Endothelial cell of umbilical vein (primary cell): ENCODE measurements at regions not wholly inside any gene's neighbourhood (a gene's known extent, or its start where the extent isn't known, plus 50 kb on each side); places are given as distances from the start of the nearest gene placed in this dataset.

Experiments
- BruUV-seq: library from RNA; stranded (reverse); fragments of 400-500 nt; replicated peaks from 2 replicates; lab custom pipeline; 2021; lab: Mats Ljungman, UMichigan
- CTCF ChIA-PET: fragments of 300-600, 350-600 bp; sonication (Branson Sonifier 250); formaldehyde crosslinking; loops from one replicate; lab custom pipeline; 2021; ENCODE audit warnings: antibody characterized with exemption, inconsistent platforms; lab: Charles Lee
- POLR2A ChIA-PET: fragments of 300-600, 350-600 bp; sonication (Branson Sonifier 250); formaldehyde crosslinking; loops from one replicate; lab custom pipeline; 2021; ENCODE audit warnings: antibody characterized with exemption, inconsistent platforms; lab: Charles Lee
- DNase-seq: peaks from one replicate; pipeline ENCODE4 v3.0.0-alpha.2; 2011; ENCODE audit warnings: low read depth, low spot score
- FAIRE-seq: peaks from 2 replicates; lab custom pipeline; 2011; peaks lifted over from hg19 to GRCh38; lab: Jason Lieb, UNC
- H2AFZ ChIP-seq: 2 replicates; pipeline ENCODE4 v1.6.0; 2012; ENCODE audit warnings: low read depth, low read length, control low read depth, inconsistent platforms
- H3K27ac ChIP-seq: 2 replicates; pipeline ENCODE4 v1.5.1; 2011; ENCODE audit warnings: low read depth, mild to moderate bottlenecking, control low read depth, low read length, moderate library complexity; ENCODE audit not compliant: insufficient read depth
- H3K27me3 ChIP-seq, 2 experiments: 2 replicates each; pipeline versions ENCODE4 v1.6.0 to v1.6.1; 2011; ENCODE audit warnings: low read length in 2 of 2, mixed read lengths in 1 of 2; ENCODE audit not compliant: control insufficient read depth in 2 of 2, insufficient read depth in 2 of 2
- H3K36me3 ChIP-seq, 2 experiments: 2 replicates in 1 of 2; 3 replicates in 1 of 2; pipeline ENCODE4 v1.5.1; 2011; ENCODE audit warnings: low read length in 2 of 2, mild to moderate bottlenecking in 1 of 2, moderate library complexity in 1 of 2; ENCODE audit not compliant: control insufficient read depth in 2 of 2, insufficient read depth in 2 of 2; ENCODE audit errors: extremely low read depth in 1 of 2
- H3K4me1 ChIP-seq: 3 replicates; pipeline ENCODE4 v1.5.1; 2011; ENCODE audit warnings: mild to moderate bottlenecking, low read length; ENCODE audit not compliant: control insufficient read depth, insufficient read depth; ENCODE audit errors: extremely low read depth
- H3K4me2 ChIP-seq: 2 replicates; pipeline ENCODE4 v1.6.1; 2011; ENCODE audit warnings: low read length, control low read depth, mixed read lengths; ENCODE audit not compliant: insufficient read depth
- H3K4me3 ChIP-seq, 3 experiments: fragments of 200-600 bp in 1 of 3; sonication (generic), shearing (Covaris generic) in 1 of 3; replicated peaks in 1 of 3; 2 replicates each; pipeline ENCODE4 v1.5.1; 2011 to 2016; ENCODE audit warnings: control low read depth in 3 of 3, low read length in 3 of 3, mild to moderate bottlenecking in 2 of 3, inconsistent platforms in 1 of 3, low read depth in 1 of 3, moderate library complexity in 1 of 3; ENCODE audit not compliant: insufficient read depth in 1 of 3
- H3K79me2 ChIP-seq: 2 replicates; pipeline ENCODE4 v1.6.0; 2012; ENCODE audit warnings: low read length, inconsistent platforms; ENCODE audit not compliant: control insufficient read depth, insufficient read depth
- H3K9ac ChIP-seq: replicated peaks from 2 replicates; pipeline ENCODE3; 2011; ENCODE audit warnings: low read length, control low read depth; ENCODE audit not compliant: insufficient read depth; ENCODE audit errors: extremely low read depth
- H3K9me1 ChIP-seq: replicated peaks from 3 replicates; pipeline ENCODE4 v1.6.0; 2011; ENCODE audit warnings: mild to moderate bottlenecking, low read length; ENCODE audit not compliant: control insufficient read depth, insufficient read depth; ENCODE audit errors: extremely low read depth
- H3K9me3 ChIP-seq: replicated peaks from 2 replicates; pipeline ENCODE4 v1.5.1; 2012; ENCODE audit warnings: low read length, inconsistent platforms; ENCODE audit not compliant: control insufficient read depth, insufficient read depth
- H4K20me1 ChIP-seq: replicated peaks from 2 replicates; pipeline ENCODE3; 2011; ENCODE audit warnings: mild to moderate bottlenecking, low read length; ENCODE audit not compliant: control insufficient read depth, insufficient read depth; ENCODE audit errors: extremely low read depth
- EZH2 ChIP-seq: IDR thresholded peaks from 2 replicates; pipeline ENCODE4 v1.6.1; 2012; ENCODE audit warnings: borderline replicate concordance, low read depth, mild to moderate bottlenecking, moderate library complexity, low read length, inconsistent platforms; ENCODE audit not compliant: severe bottlenecking
- FOS ChIP-seq: IDR thresholded peaks from 2 replicates; pipeline ENCODE4 v1.6.1; 2011; ENCODE audit warnings: mild to moderate bottlenecking, low read length, moderate library complexity, borderline replicate concordance; ENCODE audit not compliant: insufficient read depth
- GATA2 ChIP-seq: IDR thresholded peaks from 2 replicates; pipeline ENCODE4 v1.7.0; 2011; ENCODE audit warnings: low read depth, mild to moderate bottlenecking, moderate library complexity, mixed read lengths, low read length; ENCODE audit not compliant: insufficient read length, insufficient read depth
- JUN ChIP-seq: IDR thresholded peaks from 2 replicates; pipeline ENCODE4 v1.6.1; 2011; ENCODE audit warnings: borderline replicate concordance, low read depth; ENCODE audit not compliant: insufficient read length, insufficient read depth
- MYC ChIP-seq: IDR thresholded peaks from one replicate; pipeline ENCODE4 v1.6.1; 2011; ENCODE audit warnings: mild to moderate bottlenecking, low read depth, low read length
- POLR2A ChIP-seq: IDR thresholded peaks from 2 replicates; pipeline ENCODE4 v1.6.1; 2012; ENCODE audit warnings: low read depth, mild to moderate bottlenecking, control low read depth, low read length
- POLR2AphosphoS5 ChIP-seq: IDR thresholded peaks from 2 replicates; pipeline ENCODE4 v1.6.1; 2012; ENCODE audit warnings: low read depth, mild to moderate bottlenecking, control low read depth, low read length, moderate library complexity; ENCODE audit not compliant: insufficient read depth
- dilution Hi-C: fragments of 300-500 bp; cut with MboI; formaldehyde crosslinking; loops from one replicate; pipeline ENCODE4 v1.15.0; 2019; ENCODE audit warnings: low sequenced_read_pairs; ENCODE audit not compliant: extremely low pct_ligation_motif_present
- intact Hi-C: fragments of 100-400 bp; cut with micrococcal nuclease; formaldehyde crosslinking; loops from one replicate; pipeline ENCODE4 v1.10.0; 2022
- TF ChIP-seq, protein P1 (sequence below), 2 donors: IDR thresholded peaks; 1 replicate in 1 of 2; 2 replicates in 1 of 2; pipeline ENCODE4 v1.5.1; 2011; ENCODE audit warnings: low read length in 2 of 2, mild to moderate bottlenecking in 2 of 2, moderate library complexity in 2 of 2, control low read depth in 1 of 2, inconsistent platforms in 1 of 2, low read depth in 1 of 2; ENCODE audit not compliant: insufficient read depth in 1 of 2; ENCODE audit errors: extremely low read depth in 1 of 2
- TF ChIP-seq, protein P2 (sequence below): IDR thresholded peaks from 2 replicates; pipeline ENCODE4 v1.6.1; 2011; ENCODE audit not compliant: insufficient read depth, insufficient read length

DNA sequence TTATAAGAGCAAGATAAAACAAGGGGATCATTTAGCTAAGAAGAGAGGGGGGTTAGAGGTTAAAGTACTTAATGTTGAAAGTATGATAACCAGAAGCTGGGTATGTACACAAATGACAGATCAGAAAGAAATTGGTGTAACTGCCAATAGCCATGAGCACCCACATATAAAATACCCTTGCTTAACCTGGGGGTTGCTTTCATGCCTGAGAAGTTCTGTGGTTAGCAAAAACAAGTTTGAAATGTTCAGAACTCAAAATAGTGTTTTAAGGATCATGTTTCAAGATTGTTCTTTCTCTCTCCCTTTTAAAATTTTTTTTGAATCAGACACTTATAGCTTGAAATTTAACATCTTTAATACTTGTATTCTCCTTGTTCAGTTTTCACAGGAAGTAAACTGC is 321.4 kb upstream of the GBE1 start:
- Histone ChIP-seq H3K4me3 (no peak overlapping the region), H3K79me2 (no peaks in the 10 kb centered on the region), H3K27me3 (no peaks in the 10 kb centered on the region), H3K27ac (no peak overlapping the region), H3K9me3 (no peaks in the 10 kb centered on the region), H3K9me1 (no peaks in the 10 kb centered on the region), H2AFZ (no peak overlapping the region), H3K4me1 (peaks cover 55% of the 10 kb centered on the region), H3K9ac (no peak overlapping the region), H4K20me1 (no peaks in the 10 kb centered on the region), H3K4me2 (no peak overlapping the region), H3K36me3 (no peaks in the 10 kb centered on the region)
- ChIA-PET POLR2A (no interaction called here), CTCF (no interaction called here)
- DNase-seq (no peak), FAIRE-seq (no peak)
- dilution Hi-C loops, result no loop called here
- intact Hi-C loops, result loop anchor here (10.0 kb wide), 1 partner anchor 1142 kb away; no protein-coding TSS in a partner anchor
- no TSS peak for BruUV-seq
- TF ChIP-seq EZH2, result no peak
- no peak for TF ChIP-seq JUN
- no peak for TF ChIP-seq POLR2A
- TF ChIP-seq GATA2, result no peak
- no peak for TF ChIP-seq POLR2AphosphoS5
- TF ChIP-seq, protein P1, sequence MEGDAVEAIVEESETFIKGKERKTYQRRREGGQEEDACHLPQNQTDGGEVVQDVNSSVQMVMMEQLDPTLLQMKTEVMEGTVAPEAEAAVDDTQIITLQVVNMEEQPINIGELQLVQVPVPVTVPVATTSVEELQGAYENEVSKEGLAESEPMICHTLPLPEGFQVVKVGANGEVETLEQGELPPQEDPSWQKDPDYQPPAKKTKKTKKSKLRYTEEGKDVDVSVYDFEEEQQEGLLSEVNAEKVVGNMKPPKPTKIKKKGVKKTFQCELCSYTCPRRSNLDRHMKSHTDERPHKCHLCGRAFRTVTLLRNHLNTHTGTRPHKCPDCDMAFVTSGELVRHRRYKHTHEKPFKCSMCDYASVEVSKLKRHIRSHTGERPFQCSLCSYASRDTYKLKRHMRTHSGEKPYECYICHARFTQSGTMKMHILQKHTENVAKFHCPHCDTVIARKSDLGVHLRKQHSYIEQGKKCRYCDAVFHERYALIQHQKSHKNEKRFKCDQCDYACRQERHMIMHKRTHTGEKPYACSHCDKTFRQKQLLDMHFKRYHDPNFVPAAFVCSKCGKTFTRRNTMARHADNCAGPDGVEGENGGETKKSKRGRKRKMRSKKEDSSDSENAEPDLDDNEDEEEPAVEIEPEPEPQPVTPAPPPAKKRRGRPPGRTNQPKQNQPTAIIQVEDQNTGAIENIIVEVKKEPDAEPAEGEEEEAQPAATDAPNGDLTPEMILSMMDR (IDR thresholded peaks at IDR 0.05; ENCODE audit: extremely low read depth in 1 of 2, insufficient read depth in 1 of 2, low read depth in 1 of 2, low read length in 2 of 2), result no peak
- no peak for TF ChIP-seq MYC
- TF ChIP-seq, protein P2, sequence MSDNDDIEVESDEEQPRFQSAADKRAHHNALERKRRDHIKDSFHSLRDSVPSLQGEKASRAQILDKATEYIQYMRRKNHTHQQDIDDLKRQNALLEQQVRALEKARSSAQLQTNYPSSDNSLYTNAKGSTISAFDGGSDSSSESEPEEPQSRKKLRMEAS, result no peak
- TF ChIP-seq FOS, result no peak
